HG03442 (cell line): ENCODE measurements at regions not wholly inside any gene's neighbourhood (a gene's known extent, or its start where the extent isn't known, plus 50 kb on each side); places are given as distances from the start of the nearest gene placed in this dataset.

Source experiments
- ATAC-seq: cut with Tn5 transposase; IDR thresholded peaks from one replicate; pipeline ENCODE4 v1.9.1; 2021; ENCODE audit warnings: mild to moderate bottlenecking, moderate library complexity; ENCODE audit not compliant: unreplicated experiment

GRCh38 chr3:67897351-67898336 is 243.2 kb upstream of the SUCLG2 start:
- no peak for ATAC-seq

DNA sequence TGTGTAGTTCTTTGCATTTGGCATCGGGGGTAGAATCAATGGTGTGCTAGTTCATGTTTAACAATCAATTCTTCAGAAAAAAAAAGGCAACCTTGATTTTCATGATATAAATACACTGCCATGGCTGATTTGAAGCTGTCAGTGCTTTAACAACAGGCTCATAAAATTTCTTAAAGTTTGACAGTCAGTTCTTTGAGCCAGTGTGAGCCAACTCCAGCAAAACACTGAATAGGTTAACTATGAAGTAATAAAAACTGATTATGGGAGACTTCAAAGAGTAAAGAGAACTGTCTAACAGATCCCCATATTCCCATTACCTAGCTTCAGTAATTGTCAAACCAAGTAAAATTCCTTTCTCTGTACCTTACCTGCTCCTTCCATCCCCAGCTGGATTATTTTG is 241.7 kb upstream of the SUCLG2 start:
- no peak for ATAC-seq

- no peak for ATAC-seq
Measured at GRCh38 chr3:67894510-67894909, 240.1 kb upstream of the SUCLG2 start.

- no peak for ATAC-seq
Measured at GRCh38 chr3:67884345-67884744, 229.9 kb upstream of the SUCLG2 start.

- ATAC-seq = no peak
Measured at GRCh38 chr3:67883766-67884165, 229.4 kb upstream of the SUCLG2 start.

GRCh38 chr3:67882981-67883380 is 228.6 kb upstream of the SUCLG2 start:
- no peak for ATAC-seq

GRCh38 chr3:67876261-67876660 is 221.8 kb upstream of the SUCLG2 start:
- ATAC-seq = no peak

DNA sequence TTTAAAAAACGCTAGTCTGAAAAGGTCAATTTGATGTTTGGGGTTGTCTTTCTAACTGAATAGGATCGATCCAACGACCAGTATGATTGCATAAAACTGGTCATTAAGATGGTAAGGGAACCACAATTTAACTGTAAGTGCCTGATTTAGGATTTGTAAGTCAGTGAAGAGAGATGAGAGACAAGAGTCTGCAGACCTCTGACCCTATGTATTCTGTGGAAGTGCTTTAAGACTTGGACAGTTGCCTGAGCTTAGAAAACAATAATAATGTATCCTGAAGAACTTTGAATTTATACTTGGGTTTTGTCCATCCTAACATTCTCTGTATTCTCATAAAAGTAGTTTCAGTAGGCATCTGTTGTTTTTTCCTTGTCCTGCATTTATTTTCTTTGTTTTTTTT is 221.4 kb upstream of the SUCLG2 start:
- no peak for ATAC-seq

DNA sequence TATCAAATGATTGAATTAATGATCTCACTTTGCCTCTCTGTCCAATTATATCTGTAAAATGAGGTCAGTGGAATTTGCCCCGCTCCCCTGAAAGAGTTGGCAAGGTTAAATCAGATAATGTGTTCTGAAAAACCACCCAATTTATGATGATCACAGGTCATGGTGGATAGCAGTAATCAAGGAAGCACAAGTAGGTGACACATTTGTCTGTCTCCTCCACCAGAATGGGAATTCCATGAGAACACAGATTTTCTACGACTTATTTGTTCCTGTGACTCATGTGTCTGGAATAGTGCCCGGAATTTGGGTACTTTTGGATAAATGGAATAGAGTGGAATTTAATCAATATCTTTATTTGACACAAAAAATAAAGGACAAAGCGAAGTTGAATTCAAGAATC is 220.9 kb upstream of the SUCLG2 start:
- ATAC-seq = no peak

- ATAC-seq = no peak
Measured at GRCh38 chr3:67870477-67870876, 216.1 kb upstream of the SUCLG2 start.

DNA sequence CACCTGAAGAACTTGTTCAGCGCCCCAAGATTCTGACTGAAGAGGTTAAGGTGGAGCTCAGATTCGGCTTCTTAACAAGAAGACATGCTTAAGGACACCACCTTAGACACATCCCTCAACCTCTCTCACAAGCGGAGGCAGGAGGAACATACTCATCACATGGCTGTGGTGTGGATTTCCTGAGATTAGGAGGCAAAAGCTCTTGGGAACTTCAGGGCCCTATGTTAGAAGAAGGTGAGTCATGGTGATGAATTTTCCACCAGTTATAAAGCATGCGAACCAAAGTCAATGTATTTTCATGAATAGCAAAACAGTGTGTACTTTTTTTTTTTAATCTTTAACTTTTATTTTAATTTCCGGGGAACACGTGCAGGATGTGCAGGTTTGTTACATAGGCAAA is 212.2 kb upstream of the SUCLG2 start:
- ATAC-seq = no peak

- ATAC-seq = no peak
Measured at GRCh38 chr3:67864587-67865183, 210.3 kb upstream of the SUCLG2 start.

- no peak for ATAC-seq
Measured at GRCh38 chr3:67863869-67864268, 209.5 kb upstream of the SUCLG2 start.

DNA sequence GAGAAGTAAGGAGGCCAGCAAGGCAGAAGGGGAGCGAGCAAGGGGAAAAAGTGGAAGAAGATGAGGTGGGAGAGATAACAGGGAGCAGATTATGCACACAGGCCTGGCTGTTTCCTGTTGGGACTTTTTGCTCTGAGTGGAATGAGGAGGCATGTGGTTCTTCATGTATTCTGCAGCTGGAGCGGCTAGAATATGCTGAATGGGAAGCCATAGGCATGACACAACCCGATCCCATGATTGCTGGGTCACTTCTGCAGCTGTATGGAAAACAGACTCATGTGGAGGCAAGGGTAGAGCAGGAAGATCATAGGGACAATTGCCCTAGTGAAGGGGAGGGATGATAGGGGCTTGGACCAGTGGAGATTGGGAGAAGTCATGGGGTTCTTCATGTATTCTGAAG is 206.0 kb upstream of the SUCLG2 start:
- ATAC-seq = no peak

DNA sequence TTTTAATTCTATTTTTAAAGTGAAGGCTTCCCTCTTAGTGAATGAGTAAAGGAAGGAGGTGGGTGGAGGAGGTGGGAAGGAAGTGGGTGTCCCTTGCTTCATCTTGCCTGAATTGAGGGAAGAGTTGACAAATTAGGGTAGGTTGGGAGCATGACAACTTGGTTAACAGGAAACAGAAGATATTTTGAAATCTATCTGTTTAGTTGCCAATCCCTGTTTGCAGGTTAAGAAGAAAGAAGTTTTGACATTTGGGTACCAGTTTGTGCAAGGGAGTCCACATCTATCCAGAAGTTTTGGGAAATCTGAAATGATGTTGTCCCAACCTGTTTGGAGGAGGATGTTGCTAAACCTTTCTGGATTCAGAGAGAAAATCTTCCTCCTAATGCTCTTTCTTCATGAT is 204.1 kb upstream of the SUCLG2 start:
- ATAC-seq = no peak

DNA sequence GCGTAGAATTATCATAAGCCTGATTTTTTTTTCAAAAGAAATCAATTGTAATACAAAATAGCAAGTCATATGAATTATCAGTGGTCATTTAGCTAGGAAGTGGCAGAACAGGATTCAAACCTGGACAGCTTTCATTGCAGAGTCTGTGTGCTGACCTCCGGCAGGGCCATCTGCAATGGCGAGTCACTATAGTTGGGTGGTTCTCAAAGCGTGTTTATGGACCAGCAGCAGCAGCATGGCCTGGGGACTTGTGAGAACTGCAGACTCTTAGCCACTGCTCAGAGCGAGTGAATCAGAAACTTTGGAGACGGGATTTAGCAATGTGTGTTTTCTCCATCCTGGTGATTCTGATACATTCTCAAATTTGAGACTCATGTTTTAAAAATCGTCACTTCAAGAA is 202.3 kb upstream of the SUCLG2 start:
- ATAC-seq = no peak

- no peak for ATAC-seq
Measured at GRCh38 chr3:67854663-67855062, 200.3 kb upstream of the SUCLG2 start.

- ATAC-seq = no peak
Measured at GRCh38 chr3:67853520-67853919, 199.1 kb upstream of the SUCLG2 start.

GRCh38 chr3:67848299-67848698 is 193.9 kb upstream of the SUCLG2 start:
- ATAC-seq = no peak

- no peak for ATAC-seq
Measured at GRCh38 chr3:67846166-67846565, 191.8 kb upstream of the SUCLG2 start.

DNA sequence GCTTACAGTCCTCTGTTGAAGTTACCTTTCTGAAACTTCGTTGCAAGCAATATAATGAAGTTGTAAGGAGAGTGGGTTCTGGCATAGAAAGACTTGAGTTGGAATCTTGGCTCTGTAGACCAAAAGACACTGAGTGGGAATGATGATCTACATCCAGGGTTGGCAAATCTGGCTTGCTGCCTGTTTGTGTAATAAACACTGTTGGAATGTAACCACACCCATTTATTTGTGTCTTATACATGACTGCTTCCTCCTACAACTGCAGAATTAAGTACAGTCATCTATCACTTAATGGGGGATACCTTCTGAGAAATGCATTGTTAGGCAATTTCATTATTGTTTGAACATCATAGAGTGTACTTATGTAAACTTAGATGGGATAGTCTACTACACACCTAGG is 178.4 kb upstream of the SUCLG2 start:
- no peak for ATAC-seq

GRCh38 chr3:67831262-67831661 is 176.8 kb upstream of the SUCLG2 start:
- ATAC-seq = no peak
